Left lung (tissue), 4 donors: ENCODE measurements at regions not wholly inside any gene's neighbourhood (a gene's known extent, or its start where the extent isn't known, plus 50 kb on each side); places are given as distances from the start of the nearest gene placed in this dataset.

Experiments used
- ATAC-seq: fragments of 200-7000 bp; cut with Tn5 transposase; one replicate; pipeline ENCODE4 v1.9.1; 2020; ENCODE audit warnings: moderate library complexity
- DNase-seq, 4 donors: peaks; one replicate each; pipeline ENCODE4 v3.0.0-alpha.2; 2013 to 2020
- H3K27ac ChIP-seq, 2 donors: fragments of 200-600 bp; sonication (generic) in 1 of 2; one replicate each; pipeline versions ENCODE4 v1.5.0 to v1.8.0; 2020 to 2021
- H3K27me3 ChIP-seq, 2 donors: fragments of 200-600 bp; sonication (generic) in 1 of 2; one replicate each; pipeline versions ENCODE4 v1.5.0 to v1.8.0; 2020 to 2021
- H3K36me3 ChIP-seq, 2 donors: fragments of 200-600 bp; sonication (generic) in 1 of 2; one replicate each; pipeline versions ENCODE4 v1.5.0 to v1.8.0; 2020 to 2021
- H3K4me1 ChIP-seq, 2 donors: fragments of 200-600 bp; one replicate each; pipeline ENCODE4 v1.8.0; 2021
- H3K4me3 ChIP-seq, 2 donors: fragments of 200-600 bp; sonication (generic) in 1 of 2; one replicate each; pipeline versions ENCODE4 v1.5.0 to v1.8.0; 2020 to 2021; ENCODE audit warnings: mild to moderate bottlenecking in 1 of 2
- H3K9me3 ChIP-seq, 2 donors: fragments of 200-600 bp; sonication (generic) in 1 of 2; one replicate each; pipeline versions ENCODE4 v1.5.0 to v1.8.0; 2020 to 2021
- intact Hi-C, 2 donors: fragments of 100-400 bp; cut with DNase I; formaldehyde crosslinking; loops; one replicate each; pipeline versions ENCODE4 v1.11.2 to v1.14.2; 2022
- TF ChIP-seq, protein P1 (sequence below), 2 donors: fragments of 200-600 bp; sonication (generic) in 1 of 2; IDR thresholded peaks; one replicate each; pipeline versions ENCODE4 v1.5.0 to v1.8.0; 2021; ENCODE audit warnings: antibody characterized with exemption in 2 of 2
- donor health status: DM: no; HTN: yes; CAD: no.
- donor health status: DM: no; HTN: no; CAD: no.

DNA sequence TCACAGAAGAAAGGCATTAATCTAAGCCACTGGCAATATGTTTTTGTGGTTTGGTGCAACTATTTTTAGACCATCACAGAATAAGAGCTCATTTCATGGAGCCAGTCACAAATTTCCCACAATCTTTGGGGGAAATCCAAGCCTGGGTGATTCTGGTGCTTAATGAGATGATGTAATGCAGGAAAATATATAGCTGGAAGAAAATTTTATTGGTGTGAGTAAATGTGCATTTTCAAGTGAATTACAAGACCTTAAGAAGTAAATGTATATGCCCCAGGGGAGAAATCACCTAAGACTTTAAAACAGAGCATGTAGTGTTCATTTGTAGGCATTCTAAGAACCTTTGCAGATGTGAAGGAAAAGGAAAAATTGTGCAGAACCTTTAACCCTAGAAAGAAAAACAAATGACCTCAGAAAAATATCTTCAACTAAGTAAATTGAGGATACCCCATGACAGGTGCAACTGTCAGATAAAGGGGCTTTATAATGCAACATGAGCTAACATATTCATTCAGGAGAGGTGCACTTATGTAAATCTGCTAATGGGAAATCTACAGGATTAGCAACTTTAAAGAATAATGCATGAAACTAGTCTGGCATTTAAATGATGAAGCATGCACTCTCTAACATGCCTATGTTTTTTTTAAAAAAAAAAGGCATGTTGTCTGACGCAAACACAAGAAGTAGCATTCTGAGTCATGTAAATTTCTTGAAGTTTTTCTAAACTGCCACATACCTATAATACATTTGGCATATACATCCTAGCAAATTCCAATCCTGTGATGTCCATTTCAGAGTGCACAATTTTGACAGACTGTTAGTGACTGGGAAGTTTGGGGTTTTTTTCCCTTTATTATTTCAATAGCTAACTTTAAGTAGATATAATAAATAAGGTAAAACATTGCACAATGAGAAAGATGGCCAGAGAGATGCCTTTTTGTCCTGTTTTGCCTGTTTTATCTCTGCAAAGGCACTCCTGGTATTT lies 105.1 kb downstream of the MEX3B start:
- Histone ChIP-seq H3K27me3 (no peaks in the 10 kb centered on the region), H3K36me3 (no peaks in the 10 kb centered on the region), H3K27ac (no peak overlapping the region), H3K4me3 (no peak overlapping the region), H3K9me3 (peaks cover 0 to 8% of the 10 kb centered on the region in 2 donors), H3K4me1 (no peaks in the 10 kb centered on the region)
- intact Hi-C loops: no loop called here
- TF ChIP-seq, protein P1, sequence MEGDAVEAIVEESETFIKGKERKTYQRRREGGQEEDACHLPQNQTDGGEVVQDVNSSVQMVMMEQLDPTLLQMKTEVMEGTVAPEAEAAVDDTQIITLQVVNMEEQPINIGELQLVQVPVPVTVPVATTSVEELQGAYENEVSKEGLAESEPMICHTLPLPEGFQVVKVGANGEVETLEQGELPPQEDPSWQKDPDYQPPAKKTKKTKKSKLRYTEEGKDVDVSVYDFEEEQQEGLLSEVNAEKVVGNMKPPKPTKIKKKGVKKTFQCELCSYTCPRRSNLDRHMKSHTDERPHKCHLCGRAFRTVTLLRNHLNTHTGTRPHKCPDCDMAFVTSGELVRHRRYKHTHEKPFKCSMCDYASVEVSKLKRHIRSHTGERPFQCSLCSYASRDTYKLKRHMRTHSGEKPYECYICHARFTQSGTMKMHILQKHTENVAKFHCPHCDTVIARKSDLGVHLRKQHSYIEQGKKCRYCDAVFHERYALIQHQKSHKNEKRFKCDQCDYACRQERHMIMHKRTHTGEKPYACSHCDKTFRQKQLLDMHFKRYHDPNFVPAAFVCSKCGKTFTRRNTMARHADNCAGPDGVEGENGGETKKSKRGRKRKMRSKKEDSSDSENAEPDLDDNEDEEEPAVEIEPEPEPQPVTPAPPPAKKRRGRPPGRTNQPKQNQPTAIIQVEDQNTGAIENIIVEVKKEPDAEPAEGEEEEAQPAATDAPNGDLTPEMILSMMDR (IDR thresholded peaks at IDR 0.05): no peak
- DNase-seq (no peak), ATAC-seq (no peak)

- H3K4me1 ChIP-seq: no peaks in the 10 kb centered on the region
- no peak overlapping the region for H3K4me3 ChIP-seq
- no peaks in the 10 kb centered on the region for H3K27me3 ChIP-seq
- no peaks in the 10 kb centered on the region for H3K36me3 ChIP-seq
- peaks cover 0 to 8% of the 10 kb centered on the region in 2 donors for H3K9me3 ChIP-seq
- ATAC-seq (peak; percentile 38), DNase-seq (no peak)
- intact Hi-C loops: no loop called here
- TF ChIP-seq, protein P1 (IDR thresholded peaks at IDR 0.05): peak; percentile 36 to 39
- no peak overlapping the region for H3K27ac ChIP-seq
Measured at GRCh38 chr15:81939604-81940440, 106.0 kb downstream of the MEX3B start.

- H3K4me3 ChIP-seq: no peak overlapping the region
- peaks cover 0 to 8% of the 10 kb centered on the region in 2 donors for H3K9me3 ChIP-seq
- no peaks in the 10 kb centered on the region for H3K4me1 ChIP-seq
- intact Hi-C loops: no loop called here
- ATAC-seq (no peak), DNase-seq (no peak)
- TF ChIP-seq, protein P1 (IDR thresholded peaks at IDR 0.05): no peak
- H3K36me3 ChIP-seq: no peaks in the 10 kb centered on the region
- no peaks in the 10 kb centered on the region for H3K27me3 ChIP-seq
- no peak overlapping the region for H3K27ac ChIP-seq
Measured at GRCh38 chr15:81937189-81937588, 108.6 kb downstream of the MEX3B start.

DNA sequence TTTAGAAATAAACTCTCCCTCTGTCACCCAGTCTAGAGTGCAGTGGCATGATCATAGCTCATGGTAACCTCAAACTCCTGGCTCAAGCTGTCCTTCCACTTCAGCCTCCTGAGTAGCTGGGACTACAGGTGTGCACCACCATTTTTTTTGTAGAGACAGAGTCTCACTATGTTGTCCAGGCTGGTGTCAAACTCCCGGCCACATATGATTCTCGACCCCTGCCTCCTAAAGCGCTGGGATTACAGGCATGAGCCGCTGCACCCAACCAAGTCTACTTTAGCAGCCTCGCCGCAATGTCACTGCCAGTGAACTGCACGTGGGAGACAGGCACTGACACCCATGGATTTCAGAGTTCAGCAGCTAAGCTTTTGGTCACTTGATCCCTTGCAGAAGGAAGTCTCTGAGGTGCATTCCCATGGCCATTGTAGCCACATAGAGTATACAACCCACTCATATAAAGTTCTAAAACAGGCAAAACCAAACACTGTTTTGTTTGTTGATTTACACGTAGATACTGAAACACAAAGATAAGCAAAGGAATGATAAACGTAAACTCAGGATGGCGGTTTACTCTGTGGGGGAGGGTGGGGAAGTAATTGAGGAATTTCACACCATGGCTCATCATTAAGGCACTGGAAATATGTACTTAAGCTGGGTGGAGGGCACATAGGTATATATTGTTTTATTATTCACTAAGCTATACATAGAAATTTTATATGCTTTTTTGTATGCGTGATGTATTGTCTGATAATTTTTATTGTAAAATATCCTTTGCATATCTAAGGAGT lies 115.0 kb downstream of the MEX3B start:
- TF ChIP-seq, protein P1 (IDR thresholded peaks at IDR 0.05): no peak
- H3K27me3 ChIP-seq: no peaks in the 10 kb centered on the region
- no peak for DNase-seq
- no peak for ATAC-seq
- intact Hi-C loops: no loop called here
- no peak overlapping the region for H3K27ac ChIP-seq
- H3K36me3 ChIP-seq: no peaks in the 10 kb centered on the region
- H3K4me1 ChIP-seq: no peaks in the 10 kb centered on the region
- no peak overlapping the region for H3K4me3 ChIP-seq
- no peaks in the 10 kb centered on the region for H3K9me3 ChIP-seq
